ENCODE measurements at regions not wholly inside any gene's neighbourhood (a gene's known extent, or its start where the extent isn't known, plus 50 kb on each side); places are given as distances from the start of the nearest gene placed in this dataset.

- DNase-seq (no peak), ATAC-seq (no peak)
- H3K27me3 ChIP-seq = peaks cover 0 to 6% (median 0%) of the 10 kb centered on the region in 7 donors
- H3K9me3 ChIP-seq = no peaks in the 10 kb centered on the region
- H3K36me3 ChIP-seq = no peaks in the 10 kb centered on the region
- intact Hi-C loops (cut with DNase I) = no loop called here
- H3K4me1 ChIP-seq = no peaks in the 10 kb centered on the region
- no peak for TF ChIP-seq CTCF (IDR thresholded peaks at IDR 0.05)
- no peak overlapping the region for H3K4me3 ChIP-seq
- H3K27ac ChIP-seq = no peak overlapping the region
- WGBS, 2 donors = 89 to 90% methylated on average over 6 of the region's 6 CpGs
Observed at GRCh38 chr15:50820808-50821382, 55.4 kb upstream of the SPPL2A start.

- Histone ChIP-seq H3K4me3 (no peak overlapping the region), H3K27ac (no peak overlapping the region), H3K36me3 (no peaks in the 10 kb centered on the region), H3K4me1 (no peaks in the 10 kb centered on the region), H3K9me3 (no peaks in the 10 kb centered on the region), H3K27me3 (peaks cover 0 to 6% (median 0%) of the 10 kb centered on the region in 7 donors)
- no peak for TF ChIP-seq CTCF (IDR thresholded peaks at IDR 0.05)
- ATAC-seq = no peak
- intact Hi-C loops (cut with DNase I) = loop anchor here in 1 of 10 donors (10.0 kb wide), 1 partner anchor 45 kb away; no protein-coding TSS in a partner anchor
- DNase-seq = no peak
Observed at GRCh38 chr15:50819344-50819743, 53.8 kb upstream of the SPPL2A start.

- no peak overlapping the region for H3K4me3 ChIP-seq
- intact Hi-C loops (cut with DNase I) = loop anchor here in 1 of 10 donors (10.0 kb wide), 1 partner anchor 49 kb away; no protein-coding TSS in a partner anchor
- no peak overlapping the region for H3K27ac ChIP-seq
- no peaks in the 10 kb centered on the region for H3K27me3 ChIP-seq
- no peaks in the 10 kb centered on the region for H3K9me3 ChIP-seq
- TF ChIP-seq CTCF (IDR thresholded peaks at IDR 0.05) = no peak
- no peaks in the 10 kb centered on the region for H3K36me3 ChIP-seq
- DNase-seq (no peak), ATAC-seq (no peak)
- H3K4me1 ChIP-seq = no peaks in the 10 kb centered on the region
- WGBS, 2 donors = 75 to 79% methylated on average over 5 of the region's 5 CpGs
Observed at GRCh38 chr15:50815958-50816590, 50.6 kb upstream of the SPPL2A start.

All from heart right ventricle (tissue), 16 donors.